HepG2 (cell line): ENCODE measurements at regions not wholly inside any gene's neighbourhood (a gene's known extent, or its start where the extent isn't known, plus 50 kb on each side); places are given as distances from the start of the nearest gene placed in this dataset.

Experiments used
- ATAC-seq: fragments of 200-7000 bp; cut with Tn5 transposase; 3 replicates; pipeline ENCODE4 v1.9.1; 2020; ENCODE audit warnings: mild to moderate bottlenecking, moderate library complexity
- BruUV-seq: library from RNA; stranded (reverse); fragments of 400-500 nt; replicated peaks from 2 replicates; lab custom pipeline; 2021; lab: Mats Ljungman, UMichigan
- CTCF ChIA-PET: fragments of 300-600 bp; formaldehyde crosslinking; extraction: SDS; loops from one replicate; lab custom pipeline; 2021; ENCODE audit warnings: low total read pairs, inconsistent platforms, low intra/inter-chr PET ratio; lab: Yijun Ruan, JAX
- POLR2A ChIA-PET: fragments of 350-600 bp; sonication (Branson Sonifier 250); formaldehyde crosslinking; loops from one replicate; lab custom pipeline; 2020; ENCODE audit warnings: antibody characterized with exemption, inconsistent platforms; lab: Yijun Ruan, JAX
- DNase-seq: peaks from one replicate; pipeline ENCODE4 v3.0.0-alpha.2; 2015; ENCODE audit warnings: low spot score
- FAIRE-seq: peaks from 3 replicates; lab custom pipeline; 2011; peaks lifted over from hg19 to GRCh38; lab: Jason Lieb, UNC
- H2AFZ ChIP-seq: one replicate; pipeline ENCODE4 v1.6.1; 2011; ENCODE audit warnings: low read length, inconsistent platforms
- H3K27ac ChIP-seq: fragments of 300-600 bp; 3 replicates; pipeline ENCODE4 v1.8.0; 2011; ENCODE audit warnings: mixed run types, mild to moderate bottlenecking, mixed read lengths, low read length, inconsistent platforms; ENCODE audit not compliant: insufficient read depth; ENCODE audit errors: extremely low read length
- H3K27me3 ChIP-seq, 2 experiments: fragments of 200-600 bp in 1 of 2; 2 replicates in 1 of 2; 3 replicates in 1 of 2; pipeline versions ENCODE4 v1.6.0 to v1.8.0; 2011; ENCODE audit warnings: low read length in 2 of 2, mild to moderate bottlenecking in 2 of 2, moderate library complexity in 2 of 2, inconsistent platforms in 1 of 2; ENCODE audit not compliant: insufficient read depth in 2 of 2, control insufficient read depth in 1 of 2
- H3K36me3 ChIP-seq, 2 experiments: fragments of 200-600 bp in 1 of 2; replicated peaks in 1 of 2; 2 replicates in 1 of 2; 3 replicates in 1 of 2; pipeline versions ENCODE4 v1.5.1 to v1.8.0; 2011; ENCODE audit warnings: low read length in 2 of 2, inconsistent platforms in 1 of 2; ENCODE audit not compliant: insufficient read depth in 2 of 2, control insufficient read depth in 1 of 2
- H3K4me1 ChIP-seq: 2 replicates; pipeline ENCODE4 v1.5.1; 2012; ENCODE audit warnings: low read length, inconsistent platforms; ENCODE audit not compliant: insufficient read depth
- H3K4me2 ChIP-seq: 2 replicates; pipeline ENCODE4 v1.6.0; 2011; ENCODE audit warnings: low read depth, low read length, inconsistent platforms
- H3K4me3 ChIP-seq, 3 experiments: fragments of 200-600 bp in 1 of 3; sonication (generic), shearing (Covaris generic) in 1 of 3; replicated peaks in 1 of 3; 2 replicates each; pipeline ENCODE4 v1.5.1; 2011 to 2016; ENCODE audit warnings: low read length in 3 of 3, inconsistent platforms in 2 of 3, low read depth in 2 of 3, mild to moderate bottlenecking in 2 of 3, control low read depth in 1 of 3, mixed read lengths in 1 of 3; ENCODE audit not compliant: insufficient read depth in 1 of 3
- H3K79me2 ChIP-seq: one replicate; pipeline ENCODE4 v1.6.1; 2011; ENCODE audit warnings: low read length, inconsistent platforms; ENCODE audit not compliant: insufficient read depth
- H3K9ac ChIP-seq: 2 replicates; pipeline ENCODE4 v1.6.0; 2011; ENCODE audit warnings: mild to moderate bottlenecking, low read depth, low read length, inconsistent platforms; ENCODE audit not compliant: insufficient read depth
- H3K9me3 ChIP-seq: 2 replicates; pipeline ENCODE4 v1.5.1; 2012; ENCODE audit warnings: mild to moderate bottlenecking, low read length
- H4K20me1 ChIP-seq: 2 replicates; pipeline ENCODE4 v1.6.0; 2011; ENCODE audit warnings: inconsistent platforms, mild to moderate bottlenecking, low read length, moderate library complexity; ENCODE audit not compliant: insufficient read depth
- CBX5 ChIP-seq: sonication (generic); formaldehyde crosslinking; IDR thresholded peaks from 2 replicates; pipeline ENCODE4 v1.4.0; 2020; ENCODE audit warnings: missing genetic modification reagents, borderline replicate concordance
- EZH2 ChIP-seq: conservative IDR thresholded peaks from 2 replicates; pipeline ENCODE4 v1.6.1; 2012; ENCODE audit warnings: mild to moderate bottlenecking, low read depth, low read length, moderate library complexity
- KLF13 ChIP-seq: sonication (generic); formaldehyde crosslinking; IDR thresholded peaks from 2 replicates; pipeline ENCODE4 v1.4.0; 2020; ENCODE audit warnings: mild to moderate bottlenecking, missing genetic modification reagents
- MAZ ChIP-seq, 2 experiments: sonication (generic) in 1 of 2; formaldehyde crosslinking in 1 of 2; IDR thresholded peaks; 2 replicates each; pipeline versions ENCODE4 v1.5.0 to v1.6.1; 2012 to 2020; ENCODE audit warnings: low read depth in 2 of 2, mild to moderate bottlenecking in 2 of 2, borderline replicate concordance in 1 of 2, improper control_type of control experiment in 1 of 2, low read length in 1 of 2, missing genetic modification reagents in 1 of 2, moderate library complexity in 1 of 2
- NBN ChIP-seq: fragments of 450-650 bp; conservative IDR thresholded peaks from 2 replicates; pipeline ENCODE4 v1.6.1; 2017
- SMC3 ChIP-seq: IDR thresholded peaks from 2 replicates; pipeline ENCODE4 v1.6.1; 2011; ENCODE audit warnings: low read length, improper control_type of control experiment
- STAG1 ChIP-seq: sonication (generic); formaldehyde crosslinking; IDR thresholded peaks from 2 replicates; pipeline ENCODE4 v1.4.0; 2020; ENCODE audit warnings: missing genetic modification reagents
- ZFAT ChIP-seq: sonication (generic); formaldehyde crosslinking; conservative IDR thresholded peaks from 2 replicates; pipeline ENCODE4 v1.8.1; 2023; ENCODE audit warnings: missing genetic modification reagents, inconsistent platforms
- ZNF567 ChIP-seq: sonication (generic); formaldehyde crosslinking; IDR thresholded peaks from 2 replicates; pipeline ENCODE4 v1.8.1; 2023; ENCODE audit warnings: mild to moderate bottlenecking, missing genetic modification reagents, borderline replicate concordance
- ZNF572 ChIP-seq: sonication (generic); formaldehyde crosslinking; IDR thresholded peaks from 2 replicates; pipeline ENCODE4 v1.5.1; 2020; ENCODE audit warnings: mild to moderate bottlenecking, missing genetic modification reagents
- ZNF709 ChIP-seq: sonication (generic); formaldehyde crosslinking; IDR thresholded peaks from 2 replicates; pipeline ENCODE4 v1.5.0; 2020; ENCODE audit warnings: mild to moderate bottlenecking, missing genetic modification reagents
- WGBS: methylation state at CpG from one replicate; pipeline ENCODE4 v1.1.6; 2017; ENCODE audit warnings: low lambda C conversion rate; 5-methylcytosine and 5-hydroxymethylcytosine counted together
- in situ Hi-C: cut with HindIII; loops from 2 replicates; pipeline ENCODE4 v1.10.0; 2017; ENCODE audit warnings: low pct_unique_long_range_greater_than_20kb; ENCODE audit not compliant: extremely low pct_ligation_motif_present
- intact Hi-C: fragments of 100-400 bp; cut with micrococcal nuclease; formaldehyde crosslinking; loops from one replicate; pipeline ENCODE4 v1.10.0; 2022; ENCODE audit not compliant: unreplicated experiment
- TF ChIP-seq, protein P1 (sequence below): sonication (generic); formaldehyde crosslinking; IDR thresholded peaks from 2 replicates; pipeline ENCODE4 v1.4.0; 2020; ENCODE audit warnings: low read depth, missing genetic modification reagents
- TF ChIP-seq, protein P2 (sequence below): sonication (generic); formaldehyde crosslinking; IDR thresholded peaks from 2 replicates; pipeline ENCODE4 v1.5.0; 2020; ENCODE audit warnings: mild to moderate bottlenecking, missing genetic modification reagents, moderate library complexity

DNA sequence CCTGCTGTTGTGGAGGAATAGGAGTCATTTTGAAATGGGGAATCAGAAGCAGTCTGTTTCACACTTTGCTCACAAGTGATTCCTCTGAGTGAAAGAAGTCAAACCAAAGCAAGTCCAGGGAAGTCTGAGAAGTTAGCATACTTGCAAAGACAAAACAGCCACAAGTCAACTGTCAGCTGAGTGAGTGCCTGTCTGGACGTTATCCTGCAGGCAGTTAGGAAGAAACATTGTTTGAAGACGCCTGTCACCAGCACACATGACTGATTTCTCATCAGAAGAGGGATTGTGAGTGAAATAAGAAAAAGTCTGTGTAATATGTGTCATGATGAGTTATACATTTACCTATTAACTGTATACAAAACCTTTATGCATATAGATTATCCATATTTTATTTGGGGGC lies 153.5 kb downstream of the KCNRG start:
- DNase-seq = no peak
- CTCF ChIA-PET = no interaction called here

DNA sequence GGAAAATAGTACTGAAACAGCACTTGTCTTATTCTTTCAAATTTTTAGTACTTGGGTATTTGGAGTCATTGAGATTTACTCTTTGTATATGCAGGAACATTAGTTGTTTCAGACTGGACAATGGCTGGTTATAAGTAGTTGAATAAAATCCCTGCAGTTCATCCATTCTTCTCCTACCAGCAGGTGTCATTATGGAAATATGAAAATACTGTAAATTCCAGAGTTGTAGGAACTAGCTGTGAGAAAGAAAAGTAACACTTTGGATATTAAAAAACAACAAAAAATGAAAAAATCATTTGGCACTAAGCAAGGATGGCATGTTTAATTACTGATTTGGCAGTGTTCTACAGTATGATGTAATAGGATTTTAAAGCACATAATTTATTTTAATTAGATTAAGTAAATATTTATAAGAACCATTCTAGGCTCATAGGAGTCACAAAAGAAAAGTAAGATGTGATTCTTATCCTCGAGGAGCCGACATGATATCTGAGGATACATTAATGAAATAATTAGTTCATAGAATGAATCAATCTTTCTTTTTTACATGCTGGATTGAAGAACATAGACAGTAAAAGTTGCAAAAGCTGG lies 155.3 kb downstream of the KCNRG start:
- Histone ChIP-seq H3K4me2 (no peak overlapping the region), H2AFZ (no peak overlapping the region), H3K9ac (no peak overlapping the region), H3K27me3 (no peaks in the 10 kb centered on the region), H3K36me3 (no peaks in the 10 kb centered on the region), H3K4me1 (peaks cover 14% of the 10 kb centered on the region), H3K4me3 (no peak overlapping the region), H3K79me2 (no peaks in the 10 kb centered on the region), H3K27ac (no peak overlapping the region), H3K9me3 (no peaks in the 10 kb centered on the region), H4K20me1 (no peaks in the 10 kb centered on the region)
- no peak for ATAC-seq
- no TSS peak for BruUV-seq
- in situ Hi-C loops = no loop called here
- peak; percentile 52 for FAIRE-seq
- POLR2A ChIA-PET = no interaction called here
- intact Hi-C loops = no loop called here
- TF ChIP-seq SMC3 = peak; percentile 25; the same call in 1 of the 2 replicates
- TF ChIP-seq, protein P1, sequence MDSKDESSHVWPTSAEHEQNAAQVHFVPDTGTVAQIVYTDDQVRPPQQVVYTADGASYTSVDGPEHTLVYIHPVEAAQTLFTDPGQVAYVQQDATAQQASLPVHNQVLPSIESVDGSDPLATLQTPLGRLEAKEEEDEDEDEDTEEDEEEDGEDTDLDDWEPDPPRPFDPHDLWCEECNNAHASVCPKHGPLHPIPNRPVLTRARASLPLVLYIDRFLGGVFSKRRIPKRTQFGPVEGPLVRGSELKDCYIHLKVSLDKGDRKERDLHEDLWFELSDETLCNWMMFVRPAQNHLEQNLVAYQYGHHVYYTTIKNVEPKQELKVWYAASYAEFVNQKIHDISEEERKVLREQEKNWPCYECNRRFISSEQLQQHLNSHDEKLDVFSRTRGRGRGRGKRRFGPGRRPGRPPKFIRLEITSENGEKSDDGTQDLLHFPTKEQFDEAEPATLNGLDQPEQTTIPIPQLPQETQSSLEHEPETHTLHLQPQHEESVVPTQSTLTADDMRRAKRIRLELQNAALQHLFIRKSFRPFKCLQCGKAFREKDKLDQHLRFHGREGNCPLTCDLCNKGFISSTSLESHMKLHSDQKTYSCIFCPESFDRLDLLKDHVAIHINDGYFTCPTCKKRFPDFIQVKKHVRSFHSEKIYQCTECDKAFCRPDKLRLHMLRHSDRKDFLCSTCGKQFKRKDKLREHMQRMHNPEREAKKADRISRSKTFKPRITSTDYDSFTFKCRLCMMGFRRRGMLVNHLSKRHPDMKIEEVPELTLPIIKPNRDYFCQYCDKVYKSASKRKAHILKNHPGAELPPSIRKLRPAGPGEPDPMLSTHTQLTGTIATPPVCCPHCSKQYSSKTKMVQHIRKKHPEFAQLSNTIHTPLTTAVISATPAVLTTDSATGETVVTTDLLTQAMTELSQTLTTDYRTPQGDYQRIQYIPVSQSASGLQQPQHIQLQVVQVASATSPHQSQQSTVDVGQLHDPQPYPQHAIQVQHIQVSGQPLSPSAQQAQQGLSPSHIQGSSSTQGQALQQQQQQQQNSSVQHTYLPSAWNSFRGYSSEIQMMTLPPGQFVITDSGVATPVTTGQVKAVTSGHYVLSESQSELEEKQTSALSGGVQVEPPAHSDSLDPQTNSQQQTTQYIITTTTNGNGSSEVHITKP (CRISPR knock-in tag) = no peak
- TF ChIP-seq STAG1 (CRISPR knock-in tag) = peak; percentile 69
- TF ChIP-seq, protein P2, sequence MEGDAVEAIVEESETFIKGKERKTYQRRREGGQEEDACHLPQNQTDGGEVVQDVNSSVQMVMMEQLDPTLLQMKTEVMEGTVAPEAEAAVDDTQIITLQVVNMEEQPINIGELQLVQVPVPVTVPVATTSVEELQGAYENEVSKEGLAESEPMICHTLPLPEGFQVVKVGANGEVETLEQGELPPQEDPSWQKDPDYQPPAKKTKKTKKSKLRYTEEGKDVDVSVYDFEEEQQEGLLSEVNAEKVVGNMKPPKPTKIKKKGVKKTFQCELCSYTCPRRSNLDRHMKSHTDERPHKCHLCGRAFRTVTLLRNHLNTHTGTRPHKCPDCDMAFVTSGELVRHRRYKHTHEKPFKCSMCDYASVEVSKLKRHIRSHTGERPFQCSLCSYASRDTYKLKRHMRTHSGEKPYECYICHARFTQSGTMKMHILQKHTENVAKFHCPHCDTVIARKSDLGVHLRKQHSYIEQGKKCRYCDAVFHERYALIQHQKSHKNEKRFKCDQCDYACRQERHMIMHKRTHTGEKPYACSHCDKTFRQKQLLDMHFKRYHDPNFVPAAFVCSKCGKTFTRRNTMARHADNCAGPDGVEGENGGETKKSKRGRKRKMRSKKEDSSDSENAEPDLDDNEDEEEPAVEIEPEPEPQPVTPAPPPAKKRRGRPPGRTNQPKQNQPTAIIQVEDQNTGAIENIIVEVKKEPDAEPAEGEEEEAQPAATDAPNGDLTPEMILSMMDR (CRISPR knock-in tag) = peak; percentile 43
- WGBS = 57% methylated on average over 2 of the region's 2 CpGs
- DNase-seq = no peak
- CTCF ChIA-PET = interaction anchor here (1.4 kb wide), 1 partner anchor 361 kb away, joined by 7 read pairs; no protein-coding TSS in a partner anchor

More for the DNA sequence above, 153.5 kb downstream of the KCNRG start:
- Histone ChIP-seq H3K4me2 (no peak overlapping the region), H3K9me3 (no peaks in the 10 kb centered on the region), H3K4me1 (peaks cover 5% of the 10 kb centered on the region; the same call in 1 of the 2 replicates), H3K27me3 (no peaks in the 10 kb centered on the region), H3K4me3 (no peak overlapping the region), H4K20me1 (no peaks in the 10 kb centered on the region), H3K36me3 (no peaks in the 10 kb centered on the region), H3K79me2 (no peaks in the 10 kb centered on the region), H2AFZ (no peak overlapping the region), H3K27ac (no peak overlapping the region), H3K9ac (no peak overlapping the region)
- BruUV-seq = no TSS peak
- no peak for TF ChIP-seq NBN
- TF ChIP-seq EZH2 = no peak
- TF ChIP-seq ZNF572 (CRISPR knock-in tag) = no peak
- TF ChIP-seq MAZ (IDR thresholded peaks at IDR 0.05; ENCODE audit: borderline replicate concordance, low read depth, low read length) = no peak
- TF ChIP-seq MAZ (CRISPR knock-in tag; IDR thresholded peaks at IDR 0.05; ENCODE audit: low read depth) = no peak
- no peak for TF ChIP-seq ZNF567 (CRISPR knock-in tag)
- no peak for TF ChIP-seq ZNF709 (CRISPR knock-in tag)
- no peak for TF ChIP-seq CBX5
- no peak for TF ChIP-seq ZFAT
- TF ChIP-seq KLF13 (CRISPR knock-in tag) = no peak
- no peak for FAIRE-seq
- POLR2A ChIA-PET = no interaction called here
- no peak for ATAC-seq
- intact Hi-C loops (loop anchor here (5.0 kb wide), 1 partner anchor 81 kb away; no protein-coding TSS in a partner anchor), in situ Hi-C loops (no loop called here)
- WGBS = 52% methylated on average over 2 of the region's 2 CpGs
